Frontal cortex (tissue), 3 donors: ENCODE measurements at regions not wholly inside any gene's neighbourhood (a gene's known extent, or its start where the extent isn't known, plus 50 kb on each side); places are given as distances from the start of the nearest gene placed in this dataset.

Experiments
- DNase-seq, 2 donors: peaks; one replicate each; pipeline ENCODE4 v3.0.0; 2012; ENCODE audit warnings: low spot score in 2 of 2
- FAIRE-seq: peaks from 2 replicates; lab custom pipeline; 2012; peaks lifted over from hg19 to GRCh38; lab: Jason Lieb, UNC
- donor health status: control.
- donor health status: control.
- donor health status: control.

DNA sequence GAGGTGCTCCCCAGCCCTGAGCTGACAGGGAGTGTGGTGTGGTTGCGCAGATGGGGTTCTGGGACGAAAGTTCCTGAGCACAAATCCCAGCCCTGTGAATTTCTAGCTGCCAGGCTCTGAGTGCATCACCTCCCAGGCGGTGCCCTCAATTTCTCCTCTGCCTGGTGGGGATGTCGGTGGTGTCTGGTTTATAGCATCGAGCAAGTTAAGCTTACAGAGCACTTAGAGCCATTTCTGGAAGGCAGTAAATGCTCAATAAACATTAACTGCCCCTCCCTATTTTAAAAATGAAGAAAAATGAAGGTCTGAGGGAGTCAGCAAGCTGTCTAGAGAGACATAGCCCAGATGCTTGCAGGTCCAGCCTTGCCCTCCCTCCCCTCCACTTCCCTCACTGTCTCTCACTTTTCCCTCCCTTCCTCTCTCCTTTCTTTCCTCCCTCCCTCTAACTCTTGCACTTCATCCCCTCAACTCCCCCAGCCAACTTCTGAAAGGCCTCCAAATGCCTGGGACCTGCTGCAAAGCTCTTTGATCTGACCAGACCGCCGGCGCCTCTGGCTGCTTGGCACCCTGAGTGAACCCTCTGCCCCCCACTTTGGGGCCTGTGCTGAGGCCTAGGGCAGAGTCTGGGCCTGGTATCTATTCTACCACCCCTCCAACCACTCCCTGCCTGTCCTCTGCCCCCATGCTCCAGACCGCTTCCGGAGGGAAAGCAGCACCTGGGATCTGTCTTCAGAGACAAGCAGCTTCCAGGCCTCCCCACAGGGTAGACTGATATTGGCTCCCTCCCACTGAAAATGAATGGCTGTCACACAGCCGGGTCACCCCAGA is 438.3 kb downstream of the RPS24 start:
- DNase-seq (no peak), FAIRE-seq (no peak)

DNA sequence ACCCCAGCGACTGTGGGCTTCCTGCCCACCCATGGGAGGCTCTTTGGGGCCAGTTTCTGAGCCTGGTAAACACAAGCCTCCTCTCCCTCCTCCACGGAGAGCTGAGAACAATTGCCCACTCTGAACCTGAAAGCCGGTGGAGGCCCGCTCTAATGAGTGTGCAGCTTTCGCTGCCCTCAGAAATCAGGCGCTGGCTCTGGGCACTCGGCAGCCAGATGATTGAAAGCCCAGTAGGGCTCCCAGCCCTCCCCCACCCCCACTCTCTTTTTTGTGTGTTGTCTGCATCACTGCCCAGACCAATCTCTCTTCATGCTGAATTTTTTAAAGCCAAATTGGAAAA is 438.9 kb downstream of the RPS24 start:
- no peak for FAIRE-seq

DNA sequence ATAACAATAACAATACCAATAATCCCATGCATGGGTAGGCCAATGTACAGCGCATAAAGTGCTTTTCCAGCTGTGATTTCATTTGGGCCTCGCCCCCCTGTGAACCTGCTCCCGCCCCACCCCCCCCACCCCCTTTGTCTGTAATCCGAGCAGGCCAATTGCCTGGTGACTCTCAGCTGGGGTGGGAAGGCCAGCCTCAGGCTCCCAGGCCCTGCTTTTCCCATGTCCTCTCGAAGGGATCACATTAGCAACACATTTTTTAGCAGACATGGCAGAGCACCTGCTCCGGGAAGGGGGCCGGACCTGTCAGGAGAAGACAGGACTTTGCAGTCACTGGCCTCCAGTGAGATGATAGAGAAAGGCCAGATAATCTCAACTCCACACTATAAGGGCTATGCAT is 439.3 kb downstream of the RPS24 start:
- DNase-seq (no peak), FAIRE-seq (no peak)

More for the DNA sequence above, 438.9 kb downstream of the RPS24 start:
- peak in 1 of 2 donors; percentile 44 for DNase-seq

GRCh38 chr10:78474743-78475142 is 441.1 kb downstream of the RPS24 start:
- no peak for DNase-seq
- no peak for FAIRE-seq

DNA sequence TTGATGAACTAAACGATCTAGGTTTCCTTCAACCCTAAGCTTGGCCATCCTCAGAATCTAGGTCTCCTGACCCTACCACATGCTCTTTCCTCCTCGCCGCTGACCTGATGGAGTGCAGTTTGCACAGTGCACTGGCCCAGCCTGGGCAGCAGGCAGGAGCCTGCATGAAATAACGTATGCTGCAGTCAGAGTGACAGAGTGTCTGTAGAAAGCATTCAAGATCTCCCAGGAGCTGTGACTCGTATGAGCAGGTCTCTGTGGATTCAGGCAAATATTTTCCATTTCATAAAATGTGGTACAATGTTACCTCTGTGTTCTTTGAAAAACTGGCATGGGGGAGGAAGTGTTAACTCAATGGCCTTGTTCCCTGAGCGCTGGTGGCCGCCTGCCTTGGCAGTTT is 441.8 kb downstream of the RPS24 start:
- no peak for DNase-seq
- FAIRE-seq = no peak

DNA sequence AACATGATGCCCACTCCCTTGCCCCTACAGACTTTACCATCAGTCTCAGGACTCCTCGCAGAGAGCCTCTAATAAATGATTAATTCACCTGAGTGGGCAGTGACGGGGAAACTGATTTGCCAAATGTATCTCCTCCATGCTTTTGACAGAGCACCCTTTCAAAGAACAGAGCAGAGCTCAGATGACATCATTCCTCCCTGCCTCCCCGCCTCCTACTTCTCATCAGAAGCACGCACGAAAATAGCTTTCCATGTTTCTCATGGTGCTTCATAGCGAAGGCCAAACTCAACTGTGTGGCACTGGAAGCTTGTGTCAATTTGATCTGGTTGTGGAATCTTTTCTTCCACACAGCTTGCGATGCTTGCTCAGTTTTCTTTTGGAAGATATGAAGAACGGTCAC is 442.5 kb downstream of the RPS24 start:
- FAIRE-seq = no peak

GRCh38 chr10:78476844-78477243 is 443.2 kb downstream of the RPS24 start:
- no peak for DNase-seq

More for the DNA sequence above, 442.5 kb downstream of the RPS24 start:
- no peak for DNase-seq

GRCh38 chr10:78478919-78479318 is 445.3 kb downstream of the RPS24 start:
- FAIRE-seq (no peak), DNase-seq (no peak)

More at GRCh38 chr10:78476844-78477243, 443.2 kb downstream of the RPS24 start:
- no peak for FAIRE-seq

DNA sequence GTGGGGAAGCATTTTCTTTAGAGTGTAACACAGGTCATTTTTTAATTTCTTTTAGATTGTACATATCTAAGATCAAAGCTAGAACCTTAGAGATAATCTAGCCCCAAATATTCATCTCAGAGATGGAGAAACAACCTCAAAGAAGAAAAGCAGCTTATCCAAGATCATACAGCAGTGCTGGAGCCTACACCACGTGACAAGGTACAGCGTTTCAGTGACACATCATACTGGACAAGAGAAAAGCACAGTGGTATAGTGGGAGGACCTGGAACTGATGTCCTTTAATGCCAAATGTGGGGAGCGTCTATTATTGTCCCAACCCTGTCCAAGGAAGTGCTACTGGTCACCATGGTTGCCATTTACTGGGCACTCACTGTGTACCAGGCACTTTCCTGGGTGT is 445.8 kb downstream of the RPS24 start:
- FAIRE-seq (no peak), DNase-seq (no peak)

DNA sequence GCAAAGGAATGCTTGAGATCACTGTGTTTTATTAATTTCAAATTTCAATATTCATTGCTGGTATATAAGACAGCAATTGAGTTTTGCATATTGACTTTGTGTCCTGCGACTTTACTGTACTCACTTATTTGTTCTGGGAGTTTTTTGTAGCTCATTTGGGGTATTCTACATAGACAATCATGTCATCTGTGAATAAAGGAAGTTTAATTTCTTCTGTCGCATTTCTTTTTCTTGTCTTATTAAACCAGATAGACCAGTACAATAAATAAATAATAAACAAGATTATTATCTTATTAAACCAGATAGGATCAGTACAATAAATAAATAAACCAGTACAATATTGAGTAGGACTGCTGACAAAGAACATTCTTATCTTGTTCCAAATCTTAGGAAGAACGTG is 448.2 kb downstream of the RPS24 start:
- no peak for FAIRE-seq
- no peak for DNase-seq

GRCh38 chr10:78483641-78484040 is 450.0 kb downstream of the RPS24 start:
- DNase-seq (no peak), FAIRE-seq (no peak)

GRCh38 chr10:78489034-78489433 is 455.4 kb downstream of the RPS24 start:
- no peak for FAIRE-seq
- no peak for DNase-seq

DNA sequence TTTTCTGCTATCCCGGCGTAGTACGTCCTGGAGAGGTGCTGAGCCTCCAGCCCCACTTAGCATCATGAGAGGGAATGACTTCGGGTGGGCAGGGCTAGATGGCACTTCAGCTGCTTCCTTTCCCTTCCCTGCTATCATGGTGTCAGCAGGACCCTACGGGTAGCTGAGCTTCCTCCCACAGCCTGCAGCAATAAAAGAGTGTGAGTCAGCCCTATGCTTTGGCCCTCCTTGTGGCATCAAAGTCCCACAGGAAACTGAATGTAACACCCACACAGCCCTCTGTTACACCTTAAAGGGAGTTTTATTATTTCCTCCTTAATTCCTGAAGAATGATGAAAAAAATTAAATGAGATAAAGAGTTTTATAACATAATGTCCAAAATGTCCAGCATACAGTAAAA is 458.1 kb downstream of the RPS24 start:
- no peak for DNase-seq
- no peak for FAIRE-seq

GRCh38 chr10:78492424-78492823 is 458.8 kb downstream of the RPS24 start:
- no peak for FAIRE-seq
- DNase-seq = no peak

GRCh38 chr10:78494179-78494578 is 460.5 kb downstream of the RPS24 start:
- FAIRE-seq = no peak

GRCh38 chr10:78502210-78502936 is 468.7 kb downstream of the RPS24 start:
- DNase-seq (no peak), FAIRE-seq (no peak)

More at GRCh38 chr10:78494179-78494578, 460.5 kb downstream of the RPS24 start:
- no peak for DNase-seq

GRCh38 chr10:78504181-78504580 is 470.5 kb downstream of the RPS24 start:
- FAIRE-seq (no peak), DNase-seq (no peak)

GRCh38 chr10:78505657-78506056 is 472.0 kb downstream of the RPS24 start:
- no peak for FAIRE-seq
- DNase-seq = no peak

GRCh38 chr10:78506614-78507013 is 473.0 kb downstream of the RPS24 start:
- DNase-seq (no peak), FAIRE-seq (no peak)

- FAIRE-seq = no peak
- DNase-seq = no peak
Measured at GRCh38 chr10:78507510-78508160, 474.0 kb downstream of the RPS24 start.
